ENCODE measurements at regions not wholly inside any gene's neighbourhood (a gene's known extent, or its start where the extent isn't known, plus 50 kb on each side); places are given as distances from the start of the nearest gene placed in this dataset.

GRCh38 chr2:40841856-40842255 is 390.0 kb upstream of the SLC8A1 start:
- TF ChIP-seq CTCF (IDR thresholded peaks at IDR 0.05) (no peak), POLR2A (IDR thresholded peaks at IDR 0.05) (no peak)

Data from thyroid gland (tissue), 4 donors.